HepG2 (cell line): ENCODE measurements at regions not wholly inside any gene's neighbourhood (a gene's known extent, or its start where the extent isn't known, plus 50 kb on each side); places are given as distances from the start of the nearest gene placed in this dataset.
A peak's percentile ranks its signal among the peaks of the same experiment; 100 is the strongest.

Source experiments
- ATAC-seq: fragments of 200-7000 bp; cut with Tn5 transposase; 3 replicates; pipeline ENCODE4 v1.9.1; 2020; ENCODE audit warnings: mild to moderate bottlenecking, moderate library complexity
- BruUV-seq: library from RNA; stranded (reverse); fragments of 400-500 nt; replicated peaks from 2 replicates; lab custom pipeline; 2021; lab: Mats Ljungman, UMichigan
- CTCF ChIA-PET: fragments of 300-600 bp; formaldehyde crosslinking; extraction: SDS; loops from one replicate; lab custom pipeline; 2021; ENCODE audit warnings: low total read pairs, inconsistent platforms, low intra/inter-chr PET ratio; lab: Yijun Ruan, JAX
- POLR2A ChIA-PET: fragments of 350-600 bp; sonication (Branson Sonifier 250); formaldehyde crosslinking; loops from one replicate; lab custom pipeline; 2020; ENCODE audit warnings: antibody characterized with exemption, inconsistent platforms; lab: Yijun Ruan, JAX
- DNase-seq: peaks from one replicate; pipeline ENCODE4 v3.0.0-alpha.2; 2015; ENCODE audit warnings: low spot score
- FAIRE-seq: peaks from 3 replicates; lab custom pipeline; 2011; peaks lifted over from hg19 to GRCh38; lab: Jason Lieb, UNC
- H2AFZ ChIP-seq: one replicate; pipeline ENCODE4 v1.6.1; 2011; ENCODE audit warnings: low read length, inconsistent platforms
- H3K27ac ChIP-seq: fragments of 300-600 bp; 3 replicates; pipeline ENCODE4 v1.8.0; 2011; ENCODE audit warnings: mixed run types, mild to moderate bottlenecking, mixed read lengths, low read length, inconsistent platforms; ENCODE audit not compliant: insufficient read depth; ENCODE audit errors: extremely low read length
- H3K27me3 ChIP-seq, 2 experiments: fragments of 200-600 bp in 1 of 2; 2 replicates in 1 of 2; 3 replicates in 1 of 2; pipeline versions ENCODE4 v1.6.0 to v1.8.0; 2011; ENCODE audit warnings: low read length in 2 of 2, mild to moderate bottlenecking in 2 of 2, moderate library complexity in 2 of 2, inconsistent platforms in 1 of 2; ENCODE audit not compliant: insufficient read depth in 2 of 2, control insufficient read depth in 1 of 2
- H3K36me3 ChIP-seq, 2 experiments: fragments of 200-600 bp in 1 of 2; replicated peaks in 1 of 2; 2 replicates in 1 of 2; 3 replicates in 1 of 2; pipeline versions ENCODE4 v1.5.1 to v1.8.0; 2011; ENCODE audit warnings: low read length in 2 of 2, inconsistent platforms in 1 of 2; ENCODE audit not compliant: insufficient read depth in 2 of 2, control insufficient read depth in 1 of 2
- H3K4me1 ChIP-seq: 2 replicates; pipeline ENCODE4 v1.5.1; 2012; ENCODE audit warnings: low read length, inconsistent platforms; ENCODE audit not compliant: insufficient read depth
- H3K4me2 ChIP-seq: 2 replicates; pipeline ENCODE4 v1.6.0; 2011; ENCODE audit warnings: low read depth, low read length, inconsistent platforms
- H3K4me3 ChIP-seq, 3 experiments: fragments of 200-600 bp in 1 of 3; sonication (generic), shearing (Covaris generic) in 1 of 3; replicated peaks in 1 of 3; 2 replicates each; pipeline ENCODE4 v1.5.1; 2011 to 2016; ENCODE audit warnings: low read length in 3 of 3, inconsistent platforms in 2 of 3, low read depth in 2 of 3, mild to moderate bottlenecking in 2 of 3, control low read depth in 1 of 3, mixed read lengths in 1 of 3; ENCODE audit not compliant: insufficient read depth in 1 of 3
- H3K79me2 ChIP-seq: one replicate; pipeline ENCODE4 v1.6.1; 2011; ENCODE audit warnings: low read length, inconsistent platforms; ENCODE audit not compliant: insufficient read depth
- H3K9ac ChIP-seq: 2 replicates; pipeline ENCODE4 v1.6.0; 2011; ENCODE audit warnings: mild to moderate bottlenecking, low read depth, low read length, inconsistent platforms; ENCODE audit not compliant: insufficient read depth
- H3K9me3 ChIP-seq: 2 replicates; pipeline ENCODE4 v1.5.1; 2012; ENCODE audit warnings: mild to moderate bottlenecking, low read length
- H4K20me1 ChIP-seq: 2 replicates; pipeline ENCODE4 v1.6.0; 2011; ENCODE audit warnings: inconsistent platforms, mild to moderate bottlenecking, low read length, moderate library complexity; ENCODE audit not compliant: insufficient read depth
- CCDC6 ChIP-seq: sonication (generic); formaldehyde crosslinking; IDR thresholded peaks from 2 replicates; pipeline ENCODE4 v1.8.1; 2022; ENCODE audit warnings: mild to moderate bottlenecking, missing genetic modification reagents, moderate library complexity
- GPN1 ChIP-seq: sonication (generic); formaldehyde crosslinking; IDR thresholded peaks from 2 replicates; pipeline ENCODE4 v1.5.1; 2020; ENCODE audit warnings: missing genetic modification reagents, borderline replicate concordance
- NCOA1 ChIP-seq: sonication (generic); formaldehyde crosslinking; IDR thresholded peaks from 2 replicates; pipeline ENCODE4 v1.9.0; 2021; ENCODE audit warnings: missing genetic modification reagents
- TARDBP ChIP-seq: sonication (generic); formaldehyde crosslinking; IDR thresholded peaks from 2 replicates; pipeline ENCODE4 v1.8.0; 2022; ENCODE audit warnings: mild to moderate bottlenecking, missing genetic modification reagents
- ZNF329 ChIP-seq: sonication (generic); formaldehyde crosslinking; IDR thresholded peaks from 2 replicates; pipeline ENCODE4 v1.9.0; 2021; ENCODE audit warnings: low read depth, mild to moderate bottlenecking, missing genetic modification reagents
- ZNF547 ChIP-seq: sonication (generic); formaldehyde crosslinking; IDR thresholded peaks from 2 replicates; pipeline ENCODE4 v1.5.1; 2020; ENCODE audit warnings: mild to moderate bottlenecking, missing genetic modification reagents
- ZNF557 ChIP-seq: sonication (generic); formaldehyde crosslinking; IDR thresholded peaks from 2 replicates; pipeline ENCODE4 v1.4.0; 2020; ENCODE audit warnings: missing genetic modification reagents
- ZNF878 ChIP-seq: sonication (generic); formaldehyde crosslinking; IDR thresholded peaks from 2 replicates; pipeline ENCODE4 v1.8.1; 2023; ENCODE audit warnings: mild to moderate bottlenecking, missing genetic modification reagents, moderate library complexity
- WGBS: methylation state at CpG from one replicate; pipeline ENCODE4 v1.1.6; 2017; ENCODE audit warnings: low lambda C conversion rate; 5-methylcytosine and 5-hydroxymethylcytosine counted together
- in situ Hi-C: cut with HindIII; loops from 2 replicates; pipeline ENCODE4 v1.10.0; 2017; ENCODE audit warnings: low pct_unique_long_range_greater_than_20kb; ENCODE audit not compliant: extremely low pct_ligation_motif_present
- intact Hi-C: fragments of 100-400 bp; cut with micrococcal nuclease; formaldehyde crosslinking; loops from one replicate; pipeline ENCODE4 v1.10.0; 2022; ENCODE audit not compliant: unreplicated experiment
- TF ChIP-seq, protein P1 (sequence below): sonication (generic); formaldehyde crosslinking; IDR thresholded peaks from 2 replicates; pipeline ENCODE4 v1.5.1; 2020; ENCODE audit warnings: missing genetic modification reagents, mild to moderate bottlenecking, borderline replicate concordance
- TF ChIP-seq, protein P2 (sequence below): sonication (generic); formaldehyde crosslinking; IDR thresholded peaks from 2 replicates; pipeline ENCODE4 v1.8.1; 2023; ENCODE audit warnings: missing genetic modification reagents, inconsistent platforms, borderline replicate concordance

DNA sequence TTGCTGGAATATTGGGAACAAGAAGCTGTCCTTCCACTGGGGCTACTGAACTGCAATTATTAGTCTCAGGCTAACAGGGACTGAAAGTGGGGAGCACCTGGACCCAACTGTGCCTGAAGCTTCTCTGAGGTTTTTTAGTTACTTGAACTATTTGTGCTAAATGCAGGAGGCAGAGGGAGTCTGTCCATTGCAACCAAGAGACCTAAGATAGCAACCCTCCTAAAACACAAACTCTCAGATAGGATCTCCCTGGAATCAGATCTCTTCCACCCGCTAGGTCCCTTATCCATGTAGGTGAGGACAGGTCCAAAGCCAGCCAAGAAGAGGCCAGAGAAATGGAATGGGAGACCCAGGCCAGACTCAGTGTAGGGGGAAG is 58.1 kb downstream of the NCOR2 start:
- no peak overlapping the region for H3K4me3 ChIP-seq
- ChIA-PET POLR2A (interaction anchor here (0.6 to 1.5 kb wide), 2 partner anchors 10 to 407 kb away, joined by 4 to 9 read pairs; no protein-coding TSS in a partner anchor), CTCF (no interaction called here)
- in situ Hi-C loops: no loop called here
- ATAC-seq: no peak
- peaks cover 20% of the 10 kb centered on the region for H4K20me1 ChIP-seq
- H3K27ac ChIP-seq: peak overlapping the region; percentile 62
- no peak for FAIRE-seq
- H3K79me2 ChIP-seq: peaks cover 25% of the 10 kb centered on the region
- H3K9me3 ChIP-seq: no peaks in the 10 kb centered on the region
- H3K9ac ChIP-seq: 0 out of 2 replicates have a peak overlapping the region, but pooled peaks have one; percentile 23
- TF ChIP-seq TARDBP (0 out of 2 replicates have a peak, but pooled peaks have one; percentile 2), ZNF878 (CRISPR knock-in tag) (peak; percentile 35; the same call in 1 of the 2 replicates), ZNF557 (CRISPR knock-in tag) (no peak), CCDC6 (CRISPR knock-in tag) (peak; percentile 44; the same call in 1 of the 2 replicates), NCOA1 (0 out of 2 replicates have a peak, but pooled peaks have one; percentile 62), ZNF547 (no peak), ZNF329 (CRISPR knock-in tag) (peak; percentile 89), GPN1 (no peak)
- TF ChIP-seq, protein P1, sequence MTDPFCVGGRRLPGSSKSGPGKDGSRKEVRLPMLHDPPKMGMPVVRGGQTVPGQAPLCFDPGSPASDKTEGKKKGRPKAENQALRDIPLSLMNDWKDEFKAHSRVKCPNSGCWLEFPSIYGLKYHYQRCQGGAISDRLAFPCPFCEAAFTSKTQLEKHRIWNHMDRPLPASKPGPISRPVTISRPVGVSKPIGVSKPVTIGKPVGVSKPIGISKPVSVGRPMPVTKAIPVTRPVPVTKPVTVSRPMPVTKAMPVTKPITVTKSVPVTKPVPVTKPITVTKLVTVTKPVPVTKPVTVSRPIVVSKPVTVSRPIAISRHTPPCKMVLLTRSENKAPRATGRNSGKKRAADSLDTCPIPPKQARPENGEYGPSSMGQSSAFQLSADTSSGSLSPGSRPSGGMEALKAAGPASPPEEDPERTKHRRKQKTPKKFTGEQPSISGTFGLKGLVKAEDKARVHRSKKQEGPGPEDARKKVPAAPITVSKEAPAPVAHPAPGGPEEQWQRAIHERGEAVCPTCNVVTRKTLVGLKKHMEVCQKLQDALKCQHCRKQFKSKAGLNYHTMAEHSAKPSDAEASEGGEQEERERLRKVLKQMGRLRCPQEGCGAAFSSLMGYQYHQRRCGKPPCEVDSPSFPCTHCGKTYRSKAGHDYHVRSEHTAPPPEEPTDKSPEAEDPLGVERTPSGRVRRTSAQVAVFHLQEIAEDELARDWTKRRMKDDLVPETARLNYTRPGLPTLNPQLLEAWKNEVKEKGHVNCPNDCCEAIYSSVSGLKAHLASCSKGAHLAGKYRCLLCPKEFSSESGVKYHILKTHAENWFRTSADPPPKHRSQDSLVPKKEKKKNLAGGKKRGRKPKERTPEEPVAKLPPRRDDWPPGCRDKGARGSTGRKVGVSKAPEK (CRISPR knock-in tag): no peak
- TF ChIP-seq, protein P2, sequence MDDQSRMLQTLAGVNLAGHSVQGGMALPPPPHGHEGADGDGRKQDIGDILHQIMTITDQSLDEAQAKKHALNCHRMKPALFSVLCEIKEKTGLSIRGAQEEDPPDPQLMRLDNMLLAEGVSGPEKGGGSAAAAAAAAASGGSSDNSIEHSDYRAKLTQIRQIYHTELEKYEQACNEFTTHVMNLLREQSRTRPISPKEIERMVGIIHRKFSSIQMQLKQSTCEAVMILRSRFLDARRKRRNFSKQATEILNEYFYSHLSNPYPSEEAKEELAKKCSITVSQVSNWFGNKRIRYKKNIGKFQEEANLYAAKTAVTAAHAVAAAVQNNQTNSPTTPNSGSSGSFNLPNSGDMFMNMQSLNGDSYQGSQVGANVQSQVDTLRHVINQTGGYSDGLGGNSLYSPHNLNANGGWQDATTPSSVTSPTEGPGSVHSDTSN (CRISPR knock-in tag): no peak
- H3K36me3 ChIP-seq: no peaks in the 10 kb centered on the region; a peak in 2 of 5 replicates
- no peak for DNase-seq
- H3K27me3 ChIP-seq: no peaks in the 10 kb centered on the region
- no TSS peak for BruUV-seq
- H3K4me1 ChIP-seq: peaks cover 52% of the 10 kb centered on the region
- peak overlapping the region; percentile 78 for H3K4me2 ChIP-seq
- intact Hi-C loops: no loop called here
- no peak overlapping the region for H2AFZ ChIP-seq
- WGBS: 86% methylated on average over 1 of the region's 1 CpG
